ENCODE measurements at regions not wholly inside any gene's neighbourhood (a gene's known extent, or its start where the extent isn't known, plus 50 kb on each side); places are given as distances from the start of the nearest gene placed in this dataset.

- TF ChIP-seq, protein P1, sequence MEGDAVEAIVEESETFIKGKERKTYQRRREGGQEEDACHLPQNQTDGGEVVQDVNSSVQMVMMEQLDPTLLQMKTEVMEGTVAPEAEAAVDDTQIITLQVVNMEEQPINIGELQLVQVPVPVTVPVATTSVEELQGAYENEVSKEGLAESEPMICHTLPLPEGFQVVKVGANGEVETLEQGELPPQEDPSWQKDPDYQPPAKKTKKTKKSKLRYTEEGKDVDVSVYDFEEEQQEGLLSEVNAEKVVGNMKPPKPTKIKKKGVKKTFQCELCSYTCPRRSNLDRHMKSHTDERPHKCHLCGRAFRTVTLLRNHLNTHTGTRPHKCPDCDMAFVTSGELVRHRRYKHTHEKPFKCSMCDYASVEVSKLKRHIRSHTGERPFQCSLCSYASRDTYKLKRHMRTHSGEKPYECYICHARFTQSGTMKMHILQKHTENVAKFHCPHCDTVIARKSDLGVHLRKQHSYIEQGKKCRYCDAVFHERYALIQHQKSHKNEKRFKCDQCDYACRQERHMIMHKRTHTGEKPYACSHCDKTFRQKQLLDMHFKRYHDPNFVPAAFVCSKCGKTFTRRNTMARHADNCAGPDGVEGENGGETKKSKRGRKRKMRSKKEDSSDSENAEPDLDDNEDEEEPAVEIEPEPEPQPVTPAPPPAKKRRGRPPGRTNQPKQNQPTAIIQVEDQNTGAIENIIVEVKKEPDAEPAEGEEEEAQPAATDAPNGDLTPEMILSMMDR (IDR thresholded peaks at IDR 0.05), result no peak
- no peak for TF ChIP-seq POLR2A (IDR thresholded peaks at IDR 0.05)
Measured at GRCh38 chr1:4268889-4269284, 368.8 kb upstream of the C1orf174 start.

Measured in thyroid gland (tissue), 4 donors.